ENCODE measurements at regions not wholly inside any gene's neighbourhood (a gene's known extent, or its start where the extent isn't known, plus 50 kb on each side); places are given as distances from the start of the nearest gene placed in this dataset.

GRCh38 chr9:107896544-107896943 is 407.0 kb upstream of the KLF4 start:
- H3K4me3 ChIP-seq (replicated peaks; ENCODE audit: low read depth, low read length): no peak overlapping the region
- TF ChIP-seq CTCF (IDR thresholded peaks at IDR 0.05; ENCODE audit: low read depth, low read length, missing control alignments): no peak
- DNase-seq (ENCODE audit: extremely low read depth, low read depth): no peak

GRCh38 chr9:107895501-107896001 is 406.0 kb upstream of the KLF4 start:
- H3K4me3 ChIP-seq (replicated peaks; ENCODE audit: low read depth, low read length): no peak overlapping the region
- DNase-seq (ENCODE audit: extremely low read depth, low read depth): peak; percentile 83
- TF ChIP-seq CTCF (IDR thresholded peaks at IDR 0.05; ENCODE audit: low read depth, low read length, missing control alignments): no peak

- DNase-seq (ENCODE audit: extremely low read depth, low read depth): peak; percentile 90
- TF ChIP-seq CTCF (IDR thresholded peaks at IDR 0.05; ENCODE audit: low read depth, low read length, missing control alignments): no peak
- H3K4me3 ChIP-seq (replicated peaks; ENCODE audit: low read depth, low read length): no peak overlapping the region
Observed at GRCh38 chr9:107894572-107895261, 405.1 kb upstream of the KLF4 start.

GRCh38 chr9:107890921-107891465 is 401.4 kb upstream of the KLF4 start:
- no peak for TF ChIP-seq CTCF (IDR thresholded peaks at IDR 0.05; ENCODE audit: low read depth, low read length, missing control alignments)
- DNase-seq (ENCODE audit: extremely low read depth, low read depth): no peak
- no peak overlapping the region for H3K4me3 ChIP-seq (replicated peaks; ENCODE audit: low read depth, low read length)

GRCh38 chr9:107888773-107889227 is 399.2 kb upstream of the KLF4 start:
- no peak for TF ChIP-seq CTCF (IDR thresholded peaks at IDR 0.05; ENCODE audit: low read depth, low read length, missing control alignments)
- H3K4me3 ChIP-seq (replicated peaks; ENCODE audit: low read depth, low read length): no peak overlapping the region
- no peak for DNase-seq (ENCODE audit: extremely low read depth, low read depth)

GRCh38 chr9:107886826-107887225 is 397.3 kb upstream of the KLF4 start:
- no peak overlapping the region for H3K4me3 ChIP-seq (replicated peaks; ENCODE audit: low read depth, low read length)
- TF ChIP-seq CTCF (IDR thresholded peaks at IDR 0.05; ENCODE audit: low read depth, low read length, missing control alignments): no peak
- no peak for DNase-seq (ENCODE audit: extremely low read depth, low read depth)

Data from HFF-Myc (cell line).